Smooth muscle cell (in vitro differentiated cells): ENCODE measurements at regions not wholly inside any gene's neighbourhood (a gene's known extent, or its start where the extent isn't known, plus 50 kb on each side); places are given as distances from the start of the nearest gene placed in this dataset.
"Not testable (repeated sequence)": the region's sequence is repeated elsewhere in the genome, so short reads cannot be mapped to it uniquely, and the experiment has no call there.

Experiments used
- DNase-seq: peaks from one replicate; lab custom pipeline; 2025; ENCODE audit not compliant: unreplicated experiment; lab: John Stamatoyannopoulos, UW
- H2AFZ ChIP-seq: fragments of 200-600 bp; sonication (generic); 2 replicates; pipeline ENCODE4 v1.6.0; 2016; ENCODE audit warnings: antibody characterized with exemption, low read depth, mild to moderate bottlenecking
- H3F3A ChIP-seq: fragments of 200-600 bp; sonication (generic); 2 replicates; pipeline ENCODE4 v1.6.0; 2017; ENCODE audit warnings: antibody characterized with exemption, low read depth
- H3K27ac ChIP-seq: fragments of 200-600 bp; sonication (generic); 2 replicates; pipeline ENCODE4 v1.5.1; 2016; ENCODE audit warnings: low read depth, mild to moderate bottlenecking
- H3K27me3 ChIP-seq: fragments of 200-600 bp; sonication (generic); 2 replicates; pipeline ENCODE4 v1.6.1; 2016; ENCODE audit warnings: low read depth, mild to moderate bottlenecking
- H3K36me3 ChIP-seq: fragments of 200-600 bp; sonication (generic); 2 replicates; pipeline ENCODE4 v1.5.1; 2016; ENCODE audit warnings: low read depth
- H3K4me1 ChIP-seq: fragments of 200-600 bp; sonication (generic); 2 replicates; pipeline ENCODE4 v1.5.1; 2016; ENCODE audit warnings: low read depth
- H3K4me2 ChIP-seq: fragments of 200-600 bp; sonication (generic); 2 replicates; pipeline ENCODE4 v1.6.0; 2016; ENCODE audit warnings: mild to moderate bottlenecking
- H3K4me3 ChIP-seq: fragments of 200-600 bp; sonication (generic); 2 replicates; pipeline ENCODE4 v1.5.1; 2016; ENCODE audit warnings: mild to moderate bottlenecking
- H3K79me2 ChIP-seq: fragments of 200-600 bp; sonication (generic); 2 replicates; pipeline ENCODE4 v1.6.0; 2016; ENCODE audit warnings: low read depth, mild to moderate bottlenecking
- H3K9ac ChIP-seq: fragments of 200-600 bp; sonication (generic); 2 replicates; pipeline ENCODE4 v1.6.0; 2016; ENCODE audit warnings: low read depth
- H3K9me3 ChIP-seq: fragments of 200-600 bp; sonication (generic); replicated peaks from 2 replicates; pipeline ENCODE4 v1.5.1; 2016; ENCODE audit warnings: low read depth
- H4K20me1 ChIP-seq: fragments of 200-600 bp; sonication (generic); 2 replicates; pipeline ENCODE4 v1.6.0; 2016; ENCODE audit warnings: low read depth
- CTCF ChIP-seq: fragments of 200-600 bp; sonication (generic); IDR thresholded peaks from 2 replicates; pipeline ENCODE4 v1.5.1; 2017; ENCODE audit warnings: borderline replicate concordance, mild to moderate bottlenecking, antibody characterized with exemption; ENCODE audit not compliant: insufficient read depth, poor library complexity, severe bottlenecking
- WGBS: methylation state at CpG from one replicate; pipeline ENCODE4 v1.1.7; 2016; ENCODE audit warnings: low lambda C conversion rate; 5-methylcytosine and 5-hydroxymethylcytosine counted together

GRCh38 chr2:83364264-83364663 is 1094.8 kb downstream of the SUCLG1 start:
- Histone ChIP-seq H3K4me2 (peak overlapping the region; percentile 39), H3K36me3 (no peaks in the 10 kb centered on the region), H3K4me1 (no peaks in the 10 kb centered on the region), H3K27me3 (no peaks in the 10 kb centered on the region), H3F3A (no peaks in the 10 kb centered on the region), H3K9ac (no peak overlapping the region), H3K27ac (no peak overlapping the region), H4K20me1 (no peaks in the 10 kb centered on the region), H2AFZ (peak overlapping the region; percentile 25), H3K4me3 (no peak overlapping the region), H3K9me3 (no peaks in the 10 kb centered on the region), H3K79me2 (no peaks in the 10 kb centered on the region)
- WGBS = 36% methylated on average over 2 of the region's 2 CpGs
- TF ChIP-seq CTCF = no peak
- no peak for DNase-seq

GRCh38 chr2:83363138-83363537 is 1095.9 kb downstream of the SUCLG1 start:
- not testable (repeated sequence) for H3K9ac ChIP-seq, H3F3A ChIP-seq, H2AFZ ChIP-seq, H3K4me2 ChIP-seq, H3K27me3 ChIP-seq, H3K27ac ChIP-seq, DNase-seq, H3K4me1 ChIP-seq, H3K4me3 ChIP-seq, H3K9me3 ChIP-seq, H3K36me3 ChIP-seq, H3K79me2 ChIP-seq, H4K20me1 ChIP-seq

- Histone ChIP-seq H3K79me2 (no peaks in the 10 kb centered on the region), H3K9me3 (no peaks in the 10 kb centered on the region), H3K36me3 (no peaks in the 10 kb centered on the region), H2AFZ (no peak overlapping the region), H4K20me1 (no peaks in the 10 kb centered on the region), H3K4me3 (no peak overlapping the region), H3K9ac (no peak overlapping the region), H3K4me1 (no peaks in the 10 kb centered on the region), H3K27ac (no peak overlapping the region), H3K4me2 (no peak overlapping the region), H3F3A (no peaks in the 10 kb centered on the region), H3K27me3 (no peaks in the 10 kb centered on the region)
- 95% methylated on average over 3 of the region's 3 CpGs for WGBS
- no peak for TF ChIP-seq CTCF
- DNase-seq = no peak
These were observed 1099.7 kb downstream of the SUCLG1 start for GRCh38 chr2:83359336-83359735.

- H3F3A ChIP-seq = no peaks in the 10 kb centered on the region
- H3K27me3 ChIP-seq = no peaks in the 10 kb centered on the region
- no peak overlapping the region for H3K9ac ChIP-seq
- no peaks in the 10 kb centered on the region for H4K20me1 ChIP-seq
- H3K4me2 ChIP-seq = no peak overlapping the region
- no peaks in the 10 kb centered on the region for H3K4me1 ChIP-seq
- H3K27ac ChIP-seq = no peak overlapping the region
- H2AFZ ChIP-seq = peak overlapping the region; percentile 18
- WGBS = 90% methylated on average over 2 of the region's 2 CpGs
- H3K9me3 ChIP-seq = no peaks in the 10 kb centered on the region
- H3K4me3 ChIP-seq = no peak overlapping the region
- no peaks in the 10 kb centered on the region for H3K36me3 ChIP-seq
- DNase-seq = no peak
- no peaks in the 10 kb centered on the region for H3K79me2 ChIP-seq
- TF ChIP-seq CTCF = no peak
These were observed 1116.2 kb downstream of the SUCLG1 start for GRCh38 chr2:83342860-83343329.
